SK-N-SH treated with all-trans-retinoic acid at 6 μM for 48 hours (cell line): ENCODE measurements at regions not wholly inside any gene's neighbourhood (a gene's known extent, or its start where the extent isn't known, plus 50 kb on each side); places are given as distances from the start of the nearest gene placed in this dataset.

ENCODE experiments used
- ATAC-seq: fragments of 200-7000 bp; cut with Tn5 transposase; 3 replicates; pipeline ENCODE4 v1.9.1; 2020; ENCODE audit warnings: mild to moderate bottlenecking, moderate library complexity
- ARNTL ChIP-seq: fragments of 450-650 bp; formaldehyde crosslinking; IDR thresholded peaks from 2 replicates; pipeline ENCODE4 v1.5.0; 2020; ENCODE audit warnings: low read depth, mild to moderate bottlenecking, moderate library complexity, borderline replicate concordance
- BACH2 ChIP-seq: fragments of 250-450 bp; sonication (Bioruptor Pico); IDR thresholded peaks from 2 replicates; pipeline ENCODE4 v1.9.0; 2021; ENCODE audit warnings: mild to moderate bottlenecking, borderline replicate concordance
- CSRNP3 ChIP-seq: fragments of 250-450 bp; sonication (Bioruptor Pico); IDR thresholded peaks from 2 replicates; pipeline ENCODE4 v1.5.1; 2021; ENCODE audit warnings: mild to moderate bottlenecking, moderate library complexity
- ESRRG ChIP-seq: fragments of 250-450 bp; sonication (Bioruptor Pico); IDR thresholded peaks from 2 replicates; pipeline ENCODE4 v1.6.1; 2021; ENCODE audit warnings: mild to moderate bottlenecking
- ISL1 ChIP-seq: fragments of 250-450 bp; sonication (Bioruptor Pico); IDR thresholded peaks from 2 replicates; pipeline ENCODE4 v2.1.2; 2022; ENCODE audit warnings: mild to moderate bottlenecking, moderate library complexity
- PATZ1 ChIP-seq: fragments of 250-450 bp; sonication (Bioruptor Pico); IDR thresholded peaks from 2 replicates; pipeline ENCODE4 v1.8.0; 2020; ENCODE audit warnings: mild to moderate bottlenecking, moderate library complexity, borderline replicate concordance
- PPARA ChIP-seq: fragments of 250-450 bp; sonication (Bioruptor Pico); IDR thresholded peaks from 2 replicates; pipeline ENCODE4 v1.5.0; 2020; ENCODE audit warnings: mild to moderate bottlenecking, borderline replicate concordance
- RARB ChIP-seq: fragments of 250-450 bp; sonication (Bioruptor Pico); IDR thresholded peaks from 2 replicates; pipeline ENCODE4 v1.8.0; 2021; ENCODE audit warnings: mild to moderate bottlenecking, moderate library complexity
- SNAI2 ChIP-seq: fragments of 250-450 bp; sonication (Bioruptor Pico); IDR thresholded peaks from 2 replicates; pipeline ENCODE4 v1.5.0; 2020; ENCODE audit warnings: mild to moderate bottlenecking, moderate library complexity
- TCF4 ChIP-seq: fragments of 250-450 bp; sonication (Bioruptor Pico); IDR thresholded peaks from 2 replicates; pipeline ENCODE4 v1.8.0; 2021; ENCODE audit warnings: mild to moderate bottlenecking, moderate library complexity, borderline replicate concordance
- TOX ChIP-seq: fragments of 250-450 bp; sonication (Bioruptor Pico); IDR thresholded peaks from 2 replicates; pipeline ENCODE4 v1.8.0; 2021; ENCODE audit warnings: mild to moderate bottlenecking, moderate library complexity, borderline replicate concordance
- ZFP3 ChIP-seq: fragments of 250-450 bp; sonication (Bioruptor Pico); IDR thresholded peaks from 2 replicates; pipeline ENCODE4 v1.5.0; 2020; ENCODE audit warnings: mild to moderate bottlenecking, moderate library complexity
- ZFP30 ChIP-seq: fragments of 450-650 bp; formaldehyde crosslinking; IDR thresholded peaks from 2 replicates; pipeline ENCODE4 v1.5.0; 2022; ENCODE audit warnings: mild to moderate bottlenecking, moderate library complexity
- ZNF565 ChIP-seq: fragments of 450-650 bp; formaldehyde crosslinking; conservative IDR thresholded peaks from 2 replicates; pipeline ENCODE4 v1.5.0; 2020; ENCODE audit warnings: low read depth, mild to moderate bottlenecking, moderate library complexity
- ZNF70 ChIP-seq: fragments of 450-650 bp; formaldehyde crosslinking; IDR thresholded peaks from 2 replicates; pipeline ENCODE4 v1.5.0; 2020; ENCODE audit warnings: mild to moderate bottlenecking, moderate library complexity
- ZNF8 ChIP-seq: fragments of 450-650 bp; formaldehyde crosslinking; IDR thresholded peaks from 2 replicates; pipeline ENCODE4 v1.5.0; 2020; ENCODE audit warnings: mild to moderate bottlenecking, moderate library complexity
- TF ChIP-seq, protein P1 (sequence below): fragments of 250-450 bp; sonication (Bioruptor Pico); IDR thresholded peaks from 2 replicates; pipeline ENCODE4 v1.8.0; 2021; ENCODE audit warnings: low read depth, mild to moderate bottlenecking, moderate library complexity, borderline replicate concordance
- TF ChIP-seq, protein P2 (sequence below): fragments of 250-450 bp; sonication (Bioruptor Pico); IDR thresholded peaks from 2 replicates; pipeline ENCODE4 v1.5.0; 2020; ENCODE audit warnings: mild to moderate bottlenecking, moderate library complexity
- TF ChIP-seq, protein P3 (sequence below): fragments of 250-450 bp; sonication (Bioruptor Pico); IDR thresholded peaks from 2 replicates; pipeline ENCODE4 v1.5.1; 2020; ENCODE audit warnings: low read depth, mild to moderate bottlenecking, moderate library complexity

DNA sequence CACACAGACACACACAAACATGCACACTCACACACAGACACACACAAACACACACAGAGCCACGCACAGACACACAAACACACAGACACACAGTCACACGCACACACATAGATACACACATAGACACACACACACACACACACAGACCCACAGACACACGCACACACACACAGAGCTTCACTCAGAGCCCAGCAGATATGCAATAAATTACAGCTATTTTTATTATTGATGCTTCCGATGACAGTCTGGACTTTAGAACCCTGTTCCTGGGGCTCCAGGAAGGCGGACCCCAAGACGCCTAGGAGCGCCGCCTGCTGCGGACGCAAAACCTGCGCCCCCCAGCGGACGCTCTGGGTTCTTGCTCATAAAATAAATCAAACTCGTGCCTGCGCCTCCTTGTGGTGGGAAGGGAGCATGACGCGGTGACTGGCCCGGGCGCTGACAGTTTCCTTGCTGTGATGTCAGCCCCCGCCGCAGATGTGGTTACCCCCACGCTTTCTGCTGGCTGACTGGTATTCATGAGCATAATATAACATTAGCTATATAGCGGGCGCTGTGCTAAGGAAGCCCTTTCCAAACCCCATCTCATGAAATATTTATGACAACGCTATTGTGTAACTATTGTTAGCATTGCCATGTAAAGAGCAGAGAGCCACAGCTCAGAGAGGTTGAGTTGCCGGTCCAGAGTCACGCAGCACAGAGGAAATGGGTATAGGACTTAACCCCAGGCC is 64.4 kb upstream of the TM9SF2 start:
- peak; percentile 81 for ATAC-seq

DNA sequence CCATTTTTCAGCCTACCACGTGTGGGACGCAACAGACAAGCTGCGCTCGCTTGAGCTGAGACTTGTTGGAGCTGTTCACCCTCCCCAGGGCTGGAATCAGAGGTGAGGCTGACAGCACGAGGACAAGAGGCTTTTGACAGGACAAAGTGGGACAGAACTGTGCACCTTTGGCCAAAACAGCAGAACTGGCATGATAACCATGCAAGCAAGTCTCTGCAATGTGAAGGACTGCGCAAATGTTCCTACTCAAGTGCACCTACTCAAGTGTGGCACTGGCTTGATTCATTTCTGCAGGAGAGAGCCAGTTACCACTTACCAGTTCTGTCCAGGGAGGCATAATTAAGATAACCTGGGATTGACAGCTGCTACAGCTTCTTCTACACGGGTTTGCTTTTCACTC is 62.2 kb upstream of the TM9SF2 start:
- ATAC-seq = no peak
- no peak for TF ChIP-seq RARB
- TF ChIP-seq ZFP3 = no peak

More for the DNA sequence above, 64.4 kb upstream of the TM9SF2 start:
- TF ChIP-seq ZFP3 (no peak), TCF4 (CRISPR knock-in tag) (no peak), ARNTL (no peak), TOX (no peak), ISL1 (CRISPR knock-in tag) (no peak), PATZ1 (no peak), BACH2 (CRISPR knock-in tag) (no peak), ESRRG (CRISPR knock-in tag) (no peak)
- TF ChIP-seq, protein P1, sequence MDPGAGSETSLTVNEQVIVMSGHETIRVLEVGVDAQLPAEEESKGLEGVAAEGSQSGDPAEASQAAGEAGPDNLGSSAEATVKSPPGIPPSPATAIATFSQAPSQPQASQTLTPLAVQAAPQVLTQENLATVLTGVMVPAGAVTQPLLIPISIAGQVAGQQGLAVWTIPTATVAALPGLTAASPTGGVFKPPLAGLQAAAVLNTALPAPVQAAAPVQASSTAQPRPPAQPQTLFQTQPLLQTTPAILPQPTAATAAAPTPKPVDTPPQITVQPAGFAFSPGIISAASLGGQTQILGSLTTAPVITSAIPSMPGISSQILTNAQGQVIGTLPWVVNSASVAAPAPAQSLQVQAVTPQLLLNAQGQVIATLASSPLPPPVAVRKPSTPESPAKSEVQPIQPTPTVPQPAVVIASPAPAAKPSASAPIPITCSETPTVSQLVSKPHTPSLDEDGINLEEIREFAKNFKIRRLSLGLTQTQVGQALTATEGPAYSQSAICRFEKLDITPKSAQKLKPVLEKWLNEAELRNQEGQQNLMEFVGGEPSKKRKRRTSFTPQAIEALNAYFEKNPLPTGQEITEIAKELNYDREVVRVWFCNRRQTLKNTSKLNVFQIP (CRISPR knock-in tag) = no peak
- TF ChIP-seq, protein P2, sequence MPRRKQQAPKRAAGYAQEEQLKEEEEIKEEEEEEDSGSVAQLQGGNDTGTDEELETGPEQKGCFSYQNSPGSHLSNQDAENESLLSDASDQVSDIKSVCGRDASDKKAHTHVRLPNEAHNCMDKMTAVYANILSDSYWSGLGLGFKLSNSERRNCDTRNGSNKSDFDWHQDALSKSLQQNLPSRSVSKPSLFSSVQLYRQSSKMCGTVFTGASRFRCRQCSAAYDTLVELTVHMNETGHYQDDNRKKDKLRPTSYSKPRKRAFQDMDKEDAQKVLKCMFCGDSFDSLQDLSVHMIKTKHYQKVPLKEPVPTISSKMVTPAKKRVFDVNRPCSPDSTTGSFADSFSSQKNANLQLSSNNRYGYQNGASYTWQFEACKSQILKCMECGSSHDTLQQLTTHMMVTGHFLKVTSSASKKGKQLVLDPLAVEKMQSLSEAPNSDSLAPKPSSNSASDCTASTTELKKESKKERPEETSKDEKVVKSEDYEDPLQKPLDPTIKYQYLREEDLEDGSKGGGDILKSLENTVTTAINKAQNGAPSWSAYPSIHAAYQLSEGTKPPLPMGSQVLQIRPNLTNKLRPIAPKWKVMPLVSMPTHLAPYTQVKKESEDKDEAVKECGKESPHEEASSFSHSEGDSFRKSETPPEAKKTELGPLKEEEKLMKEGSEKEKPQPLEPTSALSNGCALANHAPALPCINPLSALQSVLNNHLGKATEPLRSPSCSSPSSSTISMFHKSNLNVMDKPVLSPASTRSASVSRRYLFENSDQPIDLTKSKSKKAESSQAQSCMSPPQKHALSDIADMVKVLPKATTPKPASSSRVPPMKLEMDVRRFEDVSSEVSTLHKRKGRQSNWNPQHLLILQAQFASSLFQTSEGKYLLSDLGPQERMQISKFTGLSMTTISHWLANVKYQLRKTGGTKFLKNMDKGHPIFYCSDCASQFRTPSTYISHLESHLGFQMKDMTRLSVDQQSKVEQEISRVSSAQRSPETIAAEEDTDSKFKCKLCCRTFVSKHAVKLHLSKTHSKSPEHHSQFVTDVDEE (CRISPR knock-in tag) = no peak

DNA sequence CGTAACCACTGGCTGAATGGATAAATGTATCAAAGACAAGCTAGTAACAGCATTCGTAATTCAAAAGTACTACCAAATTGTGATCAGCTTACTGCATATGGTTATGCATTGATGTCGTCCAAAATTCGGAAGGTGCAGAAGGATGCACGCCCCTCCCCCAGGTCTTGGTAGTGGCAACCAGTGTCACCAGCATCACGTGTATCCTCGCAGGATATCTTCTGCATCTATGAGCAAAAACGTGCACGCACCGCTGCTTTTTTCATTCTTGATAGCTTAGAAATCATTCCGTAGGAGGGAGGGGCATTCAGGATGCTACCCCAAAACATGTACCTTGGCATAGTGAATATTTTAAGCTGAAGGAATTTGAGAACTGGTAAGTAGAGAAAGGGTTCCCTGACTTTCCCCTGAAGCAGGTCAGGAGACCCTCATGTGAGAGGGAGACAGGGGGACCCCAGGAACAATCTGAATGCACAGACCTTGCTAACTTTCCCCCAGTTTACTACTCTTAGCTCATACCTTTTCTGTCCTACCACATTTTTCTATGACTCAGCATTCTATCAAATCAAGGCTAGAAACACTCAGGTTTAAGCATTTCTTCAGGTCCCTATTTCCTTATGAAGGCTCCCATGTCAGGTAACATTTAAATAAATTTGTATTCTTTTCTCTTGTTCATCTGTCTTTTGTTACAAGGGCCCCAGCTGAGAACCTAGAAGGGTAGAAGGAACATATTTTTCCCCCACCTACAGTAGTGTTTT is 61.2 kb upstream of the TM9SF2 start:
- ATAC-seq = no peak
- TF ChIP-seq ZFP30 (CRISPR knock-in tag) (no peak), ZNF8 (CRISPR knock-in tag) (no peak)

- peak; percentile 77 for ATAC-seq
- TF ChIP-seq, protein P3, sequence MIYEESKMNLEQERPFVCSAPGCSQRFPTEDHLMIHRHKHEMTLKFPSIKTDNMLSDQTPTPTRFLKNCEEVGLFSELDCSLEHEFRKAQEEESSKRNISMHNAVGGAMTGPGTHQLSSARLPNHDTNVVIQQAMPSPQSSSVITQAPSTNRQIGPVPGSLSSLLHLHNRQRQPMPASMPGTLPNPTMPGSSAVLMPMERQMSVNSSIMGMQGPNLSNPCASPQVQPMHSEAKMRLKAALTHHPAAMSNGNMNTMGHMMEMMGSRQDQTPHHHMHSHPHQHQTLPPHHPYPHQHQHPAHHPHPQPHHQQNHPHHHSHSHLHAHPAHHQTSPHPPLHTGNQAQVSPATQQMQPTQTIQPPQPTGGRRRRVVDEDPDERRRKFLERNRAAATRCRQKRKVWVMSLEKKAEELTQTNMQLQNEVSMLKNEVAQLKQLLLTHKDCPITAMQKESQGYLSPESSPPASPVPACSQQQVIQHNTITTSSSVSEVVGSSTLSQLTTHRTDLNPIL (CRISPR knock-in tag) = no peak
- TF ChIP-seq ZFP30 (CRISPR knock-in tag) = no peak
- no peak for TF ChIP-seq SNAI2 (CRISPR knock-in tag)
- no peak for TF ChIP-seq TOX
- TF ChIP-seq ISL1 (CRISPR knock-in tag) = no peak
- no peak for TF ChIP-seq CSRNP3 (CRISPR knock-in tag)
- TF ChIP-seq RARB = no peak
- no peak for TF ChIP-seq ZNF565
- no peak for TF ChIP-seq PPARA (CRISPR knock-in tag)
- no peak for TF ChIP-seq ZNF70 (CRISPR knock-in tag)
- TF ChIP-seq ZFP3 = no peak
Observed at GRCh38 chr13:99442273-99442895, 58.9 kb upstream of the TM9SF2 start.
